GM23248 (cell line): ENCODE measurements at regions not wholly inside any gene's neighbourhood (a gene's known extent, or its start where the extent isn't known, plus 50 kb on each side); places are given as distances from the start of the nearest gene placed in this dataset.

Source experiments
- EZH2 ChIP-seq: fragments of 200-600 bp; sonication (generic); IDR thresholded peaks from 2 replicates; pipeline ENCODE4 v1.6.1; 2018; ENCODE audit warnings: antibody characterized with exemption, mild to moderate bottlenecking; ENCODE audit not compliant: insufficient read depth, poor library complexity, severe bottlenecking
- EZH2phosphoT487 ChIP-seq: fragments of 200-600 bp; sonication (generic); IDR thresholded peaks from 2 replicates; pipeline ENCODE4 v1.6.1; 2018; ENCODE audit warnings: antibody characterized with exemption, moderate library complexity, mild to moderate bottlenecking, low read depth; ENCODE audit not compliant: insufficient read depth

DNA sequence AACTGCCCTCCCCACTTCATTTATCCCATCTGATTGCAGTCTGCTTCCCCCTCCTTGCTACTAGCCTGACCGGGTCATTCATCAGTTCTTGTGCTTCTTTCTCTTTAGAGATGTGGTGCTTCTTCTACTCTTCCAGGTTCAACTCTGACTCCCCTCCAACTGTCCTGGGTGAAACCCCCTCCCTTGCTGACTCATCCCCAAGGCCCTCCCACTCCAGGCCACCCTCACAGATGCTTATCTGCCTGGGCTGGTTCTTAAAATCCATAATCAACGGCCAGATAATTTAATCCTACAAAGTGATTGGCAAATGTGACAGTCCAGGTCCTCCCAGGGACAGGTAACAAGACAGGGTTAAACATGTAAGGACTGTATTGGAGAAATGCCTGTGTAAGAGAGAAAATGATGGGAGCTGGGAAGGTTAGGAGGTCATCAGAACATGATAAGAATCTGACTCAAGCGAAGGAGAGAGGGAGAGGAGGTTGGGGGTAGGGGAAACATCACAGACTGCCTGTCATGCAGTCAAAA is 182.8 kb upstream of the C1QTNF7 start:
- TF ChIP-seq EZH2phosphoT487 (no peak), EZH2 (no peak)
